NCI-H748 (cell line): ENCODE measurements at regions not wholly inside any gene's neighbourhood (a gene's known extent, or its start where the extent isn't known, plus 50 kb on each side); places are given as distances from the start of the nearest gene placed in this dataset.

Experiments used
- DNase-seq: peaks from one replicate; lab custom pipeline; 2025; ENCODE audit not compliant: unreplicated experiment; lab: John Stamatoyannopoulos, UW

DNA sequence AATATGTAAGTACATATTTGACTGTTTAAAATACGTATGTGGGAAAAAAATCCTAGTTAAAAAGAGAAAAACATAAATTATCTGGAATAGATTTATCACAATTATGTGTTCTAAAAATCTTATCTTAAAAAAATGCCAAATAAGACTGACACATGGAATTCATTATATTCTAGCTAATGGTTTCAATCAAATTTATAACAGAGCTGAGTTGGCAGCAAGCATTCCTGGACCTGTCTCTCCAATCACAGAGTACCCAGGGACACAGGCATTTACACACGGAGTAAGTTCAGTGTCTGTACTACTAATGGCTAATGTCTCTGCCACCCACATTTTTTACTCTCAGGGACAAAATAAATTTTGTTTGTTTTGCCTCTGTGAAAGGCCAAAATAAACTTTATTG is 122.3 kb downstream of the RPS12 start:
- DNase-seq = no peak

DNA sequence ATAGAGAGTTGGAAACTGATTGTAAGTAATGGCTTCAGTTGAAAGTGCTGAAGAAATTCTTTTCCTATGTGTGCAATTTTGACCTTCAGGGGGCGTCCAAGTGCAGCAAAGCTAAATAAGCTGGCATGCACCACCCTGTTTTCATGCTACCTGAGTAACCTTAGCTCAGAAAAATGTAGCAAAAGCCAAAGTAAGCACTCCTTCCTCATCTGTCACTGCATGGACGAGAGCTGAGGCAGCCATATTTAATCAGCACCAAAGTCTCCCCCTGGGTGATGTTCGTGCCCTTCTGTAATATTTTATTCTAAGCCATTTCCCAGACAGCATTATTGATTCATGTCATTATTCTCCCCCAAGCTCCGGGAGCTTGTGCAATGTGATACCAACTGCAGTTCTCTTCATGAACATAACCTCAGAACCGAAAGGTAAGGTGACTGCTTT is 123.1 kb downstream of the RPS12 start:
- peak; percentile 85 for DNase-seq

DNA sequence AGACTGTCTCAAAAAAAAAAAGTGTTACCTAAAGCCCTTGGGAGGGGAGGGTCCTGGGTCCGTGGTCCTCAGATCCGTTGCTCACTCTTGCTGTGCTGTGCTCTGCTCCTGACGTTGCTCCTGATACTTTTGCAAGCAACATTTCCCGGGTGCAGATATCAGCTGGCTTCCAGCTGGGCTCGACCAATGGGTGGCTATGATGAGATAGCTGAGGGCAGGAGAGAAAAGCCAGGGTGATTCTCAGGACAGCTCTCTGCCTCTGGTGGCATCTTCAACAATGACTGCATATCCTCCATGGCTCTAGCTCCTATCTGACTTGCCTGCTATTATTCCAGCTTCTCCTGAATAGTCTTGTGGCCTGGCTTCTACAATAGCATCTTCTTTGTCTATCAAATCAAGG is 134.5 kb downstream of the RPS12 start:
- no peak for DNase-seq

DNA sequence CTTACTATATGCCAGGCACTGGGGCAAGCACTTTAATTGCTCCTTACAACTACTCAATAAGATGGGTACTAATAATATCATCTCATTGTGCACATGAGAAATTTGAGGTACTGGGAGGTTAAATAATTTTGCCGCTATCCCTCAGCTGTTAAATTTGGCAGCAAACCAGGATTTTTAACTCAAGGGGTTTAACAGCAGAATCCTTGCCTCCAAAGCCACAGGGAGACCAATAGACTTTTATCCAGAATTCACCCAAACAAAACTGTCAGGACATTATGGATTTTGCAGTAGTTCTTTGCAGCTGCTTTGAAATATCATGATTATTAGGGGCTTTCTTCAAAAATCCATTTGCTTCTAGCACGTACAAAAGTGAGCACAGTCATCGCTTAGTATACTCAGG is 136.2 kb downstream of the RPS12 start:
- no peak for DNase-seq

DNA sequence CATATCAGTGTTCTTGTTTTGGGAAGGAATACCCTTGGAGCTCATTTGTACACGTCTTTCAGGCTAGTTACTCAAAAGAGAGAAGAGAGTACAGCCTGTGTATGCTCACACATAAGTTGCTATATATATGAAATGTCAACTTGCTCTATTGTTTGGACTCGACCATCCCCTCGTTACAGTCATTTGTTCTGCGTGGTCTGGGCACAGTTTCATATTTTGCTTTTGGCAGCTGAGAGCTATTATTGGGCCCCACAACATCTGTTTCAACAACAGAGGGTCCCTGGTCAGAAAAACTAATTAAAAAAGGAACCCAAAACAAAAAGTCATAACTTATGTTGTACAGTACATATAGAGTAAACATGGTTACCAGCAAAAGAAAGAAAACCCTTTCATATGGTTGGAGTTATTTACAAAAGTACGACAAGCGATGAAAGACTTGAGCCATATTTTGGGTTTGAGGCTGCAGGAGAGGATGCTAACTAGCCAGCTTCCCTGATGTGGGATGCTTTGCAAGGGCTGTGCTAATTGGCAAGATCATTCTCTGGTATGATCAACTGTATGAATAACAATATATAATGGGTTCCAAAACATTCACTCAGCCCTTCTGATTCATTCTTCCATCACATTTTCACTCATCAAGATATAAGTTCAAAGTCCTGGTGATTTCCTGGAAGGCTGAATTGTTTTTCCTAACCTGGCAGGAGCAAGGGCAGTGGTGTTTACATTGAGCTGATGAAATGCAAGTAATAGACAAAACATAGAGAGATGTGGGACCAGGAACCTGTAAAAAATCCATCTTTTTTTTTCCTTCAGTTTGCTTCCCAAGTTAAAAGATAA is 137.9 kb downstream of the RPS12 start:
- DNase-seq = no peak

DNA sequence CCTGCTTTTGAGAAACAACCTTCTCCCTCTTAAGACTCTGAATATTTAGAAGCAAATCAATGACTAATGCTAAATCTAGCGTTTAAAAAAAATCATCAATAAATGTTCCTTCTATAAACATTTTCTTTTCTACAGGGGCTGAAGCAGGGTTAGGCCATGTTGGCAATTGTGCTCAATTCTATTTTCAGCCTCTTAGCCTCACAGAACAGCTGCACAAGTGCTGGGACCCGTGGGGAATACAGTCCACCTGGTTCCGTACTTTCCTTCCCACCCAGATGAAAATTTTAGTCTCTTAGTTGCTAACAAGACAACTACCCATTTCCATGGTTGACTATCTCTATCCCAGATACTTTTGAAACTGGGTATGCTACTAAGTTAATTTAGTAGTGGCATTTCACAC is 138.6 kb downstream of the RPS12 start:
- DNase-seq = no peak

DNA sequence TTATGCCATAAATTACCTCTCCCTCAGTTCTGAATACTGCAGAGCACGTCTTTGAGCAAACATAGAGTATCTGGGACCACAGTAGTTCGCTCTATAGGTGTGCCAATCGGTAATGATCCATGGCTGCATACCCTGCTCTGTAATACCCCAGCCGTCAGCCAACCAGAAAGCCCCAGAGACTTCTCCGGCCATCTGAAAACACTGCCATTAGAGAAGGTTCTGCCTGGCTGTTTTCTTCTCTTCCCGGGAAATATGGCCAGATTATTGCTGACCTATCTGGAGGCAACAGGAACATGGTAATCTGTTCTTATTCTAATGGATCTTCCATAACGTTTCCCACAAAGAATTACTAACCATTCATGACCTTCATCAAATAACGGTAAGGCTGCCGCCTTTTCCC is 139.9 kb downstream of the RPS12 start:
- DNase-seq = no peak

DNA sequence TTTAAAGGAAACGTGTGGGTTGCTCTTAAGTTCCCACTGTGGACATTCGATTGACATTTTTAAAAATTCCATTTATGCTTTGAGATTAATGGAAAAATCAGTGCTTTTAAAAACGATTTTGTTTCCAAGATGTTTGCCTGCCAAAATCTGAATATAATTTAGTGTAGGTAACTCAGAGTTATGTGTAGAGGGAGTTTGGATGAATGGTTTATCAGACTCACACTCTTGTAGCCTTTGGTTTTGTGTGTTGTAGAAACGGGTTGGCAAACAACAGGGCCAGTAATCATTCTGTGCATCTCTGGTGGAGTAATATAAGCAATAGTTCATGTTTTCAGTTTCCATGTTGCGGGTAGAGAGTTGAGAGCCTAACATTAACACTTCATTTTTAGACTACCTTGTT is 140.6 kb downstream of the RPS12 start:
- DNase-seq = no peak

DNA sequence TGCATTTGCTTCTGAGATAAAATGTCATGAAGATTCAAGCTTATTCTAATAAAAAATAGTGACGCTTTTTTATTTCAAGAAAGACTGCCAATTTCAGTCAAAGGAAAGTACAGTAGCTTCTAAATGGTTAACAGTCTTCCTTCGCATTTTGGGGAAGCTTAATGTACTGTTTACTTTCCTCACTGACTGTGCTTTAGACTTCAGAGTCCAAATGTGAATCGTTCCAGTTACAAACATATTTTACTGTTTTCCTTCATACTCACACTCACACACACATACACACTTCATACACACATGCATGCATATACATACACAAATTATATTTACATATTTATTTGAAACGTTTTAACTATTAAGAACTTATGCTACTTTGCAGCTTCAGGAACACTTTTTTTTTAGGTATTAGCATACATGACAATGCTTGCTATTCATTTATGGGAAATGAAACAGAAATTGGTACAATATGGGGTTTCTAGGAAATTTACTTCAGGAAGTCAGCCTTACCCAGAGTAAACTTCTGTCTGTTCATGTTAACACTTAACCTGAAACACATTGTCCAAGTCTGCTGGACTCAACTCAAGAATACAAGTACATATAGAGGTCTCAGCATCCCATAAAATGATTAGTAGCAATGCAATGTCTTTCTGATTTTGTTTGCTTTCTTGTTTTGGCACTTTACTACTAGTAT is 145.4 kb downstream of the RPS12 start:
- no peak for DNase-seq

DNA sequence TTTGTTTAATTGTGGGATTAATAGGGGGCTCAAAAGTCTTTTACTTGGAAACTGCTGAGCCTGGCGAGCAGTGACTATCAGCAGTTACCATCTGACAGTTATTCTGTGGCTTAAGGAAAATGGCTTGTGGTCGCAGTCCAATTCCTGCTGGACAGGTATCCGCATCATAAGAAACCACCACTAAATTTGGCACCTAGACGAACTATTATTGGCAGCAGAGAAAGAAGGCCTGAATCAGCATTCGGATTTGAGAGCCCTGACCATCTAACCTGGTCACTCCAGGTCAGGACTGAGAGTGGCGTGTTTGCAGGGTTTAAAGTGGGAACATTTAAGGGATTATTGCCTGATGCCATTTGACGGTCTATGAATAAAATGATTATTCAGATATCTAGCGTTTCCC is 146.4 kb downstream of the RPS12 start:
- no peak for DNase-seq

DNA sequence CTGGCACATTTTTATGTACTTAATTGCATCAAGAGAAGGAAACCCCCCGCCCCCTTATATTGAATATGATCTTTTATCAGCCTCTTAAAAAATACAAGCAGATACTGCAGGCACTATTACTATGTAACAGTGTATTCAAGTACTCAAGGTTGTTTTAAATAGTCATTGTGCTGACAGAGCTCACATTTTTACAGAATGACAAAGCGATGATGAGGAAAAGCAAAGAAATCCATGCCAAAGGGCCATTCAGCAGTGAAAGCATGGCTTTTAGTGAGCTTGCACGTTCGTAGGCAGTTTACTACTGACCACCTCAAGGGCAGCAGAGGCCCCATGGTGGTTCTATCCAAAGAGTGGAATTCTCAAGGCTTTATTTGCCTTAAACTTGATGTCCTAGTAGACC is 146.8 kb downstream of the RPS12 start:
- DNase-seq = no peak

DNA sequence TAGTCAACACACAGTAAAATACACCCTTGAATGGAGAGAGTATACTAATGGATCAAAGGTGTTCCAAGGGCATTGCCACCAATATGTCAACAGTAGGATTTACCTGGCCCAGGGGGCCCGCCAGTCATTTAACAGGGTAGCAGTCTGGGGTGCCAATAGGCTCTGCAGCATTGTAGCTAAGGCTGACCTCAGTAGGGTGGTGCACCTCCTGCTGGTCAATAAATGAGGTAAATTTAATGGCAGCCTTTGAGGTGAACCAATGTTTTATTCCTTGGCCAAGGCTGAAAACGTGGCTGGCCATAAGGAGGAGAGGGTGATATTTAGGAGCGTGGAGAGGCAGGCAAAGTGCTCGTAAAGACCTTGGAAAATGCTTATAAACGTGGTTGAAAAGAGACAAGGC is 147.2 kb downstream of the RPS12 start:
- DNase-seq = peak; percentile 11

DNA sequence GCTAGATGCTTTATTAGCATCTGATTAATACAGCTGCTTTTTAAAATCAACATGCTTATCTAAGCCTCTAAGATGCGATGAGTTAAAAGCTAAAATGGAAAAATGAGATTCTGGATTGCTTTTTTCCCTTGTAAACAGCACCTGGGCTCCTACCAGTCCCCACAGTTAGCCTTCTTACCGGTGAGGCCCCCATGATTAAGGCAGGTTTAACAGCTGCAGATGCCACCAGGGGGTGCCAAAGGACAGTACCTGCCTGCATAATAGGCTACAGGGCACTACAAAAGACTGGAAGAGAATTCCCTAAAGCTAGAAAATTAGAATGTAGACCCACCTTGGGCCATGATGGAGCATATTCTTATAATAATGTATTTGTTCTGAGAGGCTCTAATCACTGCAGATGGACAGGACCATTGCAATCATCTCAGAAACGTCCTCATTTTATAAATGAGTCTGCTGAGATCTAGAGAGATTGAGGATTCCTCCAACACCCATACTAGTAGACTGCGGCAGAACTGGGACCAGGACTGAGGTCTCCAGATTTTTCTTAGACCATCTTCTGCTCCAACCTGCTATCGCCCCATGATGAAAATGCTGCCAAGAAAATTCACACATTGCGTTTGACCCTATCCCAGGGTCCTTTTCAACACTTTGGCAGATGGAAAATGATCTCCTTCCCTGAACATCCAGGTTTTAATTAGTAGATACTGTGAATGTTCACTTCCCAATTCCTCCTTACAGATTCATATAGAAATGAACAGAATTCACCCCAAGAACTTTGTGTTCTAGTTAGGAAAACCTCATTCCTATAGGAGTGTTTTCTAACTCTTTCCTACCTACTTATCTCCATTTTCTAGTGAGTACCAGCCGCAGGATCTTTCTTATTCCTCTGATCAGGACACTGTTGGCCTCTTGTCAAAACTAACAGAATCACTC is 148.8 kb downstream of the RPS12 start:
- DNase-seq = peak; percentile 80

DNA sequence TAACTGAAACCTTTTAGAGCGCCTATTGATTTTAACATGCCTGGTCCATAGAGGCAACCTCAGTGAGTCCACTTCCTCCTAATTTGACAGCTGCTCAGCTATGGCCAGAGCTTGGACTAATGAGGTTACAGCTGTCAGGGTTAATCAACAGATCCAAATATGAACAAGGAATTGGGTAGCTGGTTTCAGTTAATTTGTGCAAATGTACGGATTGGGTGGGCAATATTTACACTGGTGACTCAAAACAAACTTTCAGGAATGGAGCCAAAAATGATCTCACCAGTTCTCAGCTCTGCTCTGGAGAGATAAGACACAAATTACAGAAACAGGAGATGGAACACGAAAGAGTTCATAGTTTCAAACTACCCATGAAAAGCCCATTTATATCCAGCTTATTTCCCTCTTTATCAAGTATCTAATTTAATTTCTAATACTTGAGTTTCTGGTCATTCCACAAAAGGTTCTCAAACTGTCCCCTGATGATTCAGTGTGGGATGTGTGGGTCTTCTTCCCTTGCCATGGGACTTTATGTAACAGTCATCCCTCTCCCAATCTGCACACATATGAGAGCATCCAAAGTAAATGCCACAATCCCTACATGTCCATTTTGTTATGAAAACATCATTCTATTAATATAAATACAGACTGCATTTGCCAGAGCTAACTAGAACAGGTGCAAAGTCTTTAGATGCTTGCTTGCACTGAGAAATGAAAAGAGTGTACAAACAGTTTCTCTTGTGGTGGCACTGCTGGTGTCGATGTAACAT is 149.9 kb downstream of the RPS12 start:
- peak; percentile 92 for DNase-seq

DNA sequence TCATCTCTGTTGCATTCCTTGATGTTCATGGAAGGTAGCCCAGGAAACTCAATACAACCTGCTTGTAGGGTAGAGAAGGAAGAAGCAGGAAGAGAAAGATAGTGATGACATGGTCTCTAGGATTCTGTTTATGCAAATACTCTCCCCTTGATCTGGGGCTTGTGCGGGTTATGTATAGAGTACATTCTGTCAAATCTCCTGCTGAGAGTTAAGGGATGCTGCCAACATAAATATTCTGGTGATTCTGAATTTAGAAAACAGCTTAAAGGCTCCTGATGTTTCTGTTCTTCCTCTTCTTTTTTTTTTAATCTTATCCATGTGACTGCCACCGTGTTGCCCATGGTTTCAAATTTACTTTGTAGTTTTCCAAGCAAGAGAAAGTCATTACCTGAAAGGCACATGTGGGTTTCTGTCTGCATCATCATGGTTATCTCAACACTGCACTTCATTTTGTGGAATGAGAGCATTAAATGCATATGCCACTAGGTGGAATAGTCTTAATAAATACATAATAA is 150.6 kb downstream of the RPS12 start:
- peak; percentile 65 for DNase-seq

DNA sequence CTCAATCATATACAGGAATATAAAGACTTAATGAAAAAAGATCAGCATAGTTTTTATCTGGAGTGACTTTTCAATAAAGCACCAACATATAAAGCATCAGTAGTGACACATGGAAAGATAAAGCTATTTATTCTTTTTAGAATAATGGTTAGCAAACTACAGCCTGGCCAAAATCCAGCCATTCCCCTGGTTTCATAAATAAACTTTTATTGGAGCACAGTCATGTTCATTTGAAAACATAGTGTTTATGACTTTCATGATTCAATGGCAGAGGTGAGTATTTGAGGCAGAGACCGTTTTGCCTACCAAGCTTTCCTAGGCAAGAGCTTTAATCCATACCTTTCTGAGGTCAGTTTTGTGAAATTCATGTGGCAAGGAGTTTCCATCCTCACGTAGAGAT is 153.5 kb downstream of the RPS12 start:
- no peak for DNase-seq

DNA sequence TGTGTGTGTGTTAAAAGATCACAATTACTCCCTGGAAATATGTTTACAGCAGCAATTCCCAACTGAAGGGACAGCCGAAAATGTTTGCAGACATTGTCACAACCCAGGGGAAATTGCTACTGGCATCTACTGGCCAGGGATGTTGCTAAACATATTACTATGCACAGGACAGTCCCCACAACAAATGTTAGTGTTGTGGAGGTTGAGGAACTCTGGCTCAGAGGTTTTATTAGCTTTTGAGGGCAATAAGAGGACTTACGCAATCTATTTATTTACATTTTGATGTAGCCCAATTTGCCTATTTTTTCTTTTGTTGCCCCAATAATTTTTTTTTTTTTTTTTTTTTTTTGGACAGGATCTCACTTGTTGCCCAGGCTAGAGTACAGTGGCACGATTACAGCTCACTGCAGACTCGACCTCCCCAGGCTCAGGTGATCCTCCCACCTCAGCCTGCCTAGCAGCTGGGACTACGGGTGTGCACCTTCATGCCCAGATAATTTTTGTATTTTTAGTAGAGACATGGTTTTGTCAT is 154.1 kb downstream of the RPS12 start:
- no peak for DNase-seq

DNA sequence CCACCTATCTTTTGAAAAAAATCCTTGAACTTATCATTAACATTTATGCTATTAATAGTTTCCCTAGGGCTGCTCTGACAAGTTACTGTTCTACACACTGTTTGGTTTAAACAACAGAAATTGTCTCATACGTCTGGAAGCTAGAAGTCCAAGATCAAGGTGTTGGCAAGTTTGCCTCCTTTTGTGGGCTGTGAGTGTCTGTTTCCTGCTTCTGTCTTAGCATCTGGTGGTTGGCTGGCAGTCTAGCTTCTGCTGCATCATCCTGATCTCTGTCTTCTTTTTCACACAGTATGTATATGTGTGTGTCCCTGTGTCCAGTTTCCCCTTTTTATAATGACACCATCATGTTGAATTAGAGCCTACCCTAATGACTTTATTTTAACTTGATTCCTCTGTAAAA is 154.8 kb downstream of the RPS12 start:
- no peak for DNase-seq

DNA sequence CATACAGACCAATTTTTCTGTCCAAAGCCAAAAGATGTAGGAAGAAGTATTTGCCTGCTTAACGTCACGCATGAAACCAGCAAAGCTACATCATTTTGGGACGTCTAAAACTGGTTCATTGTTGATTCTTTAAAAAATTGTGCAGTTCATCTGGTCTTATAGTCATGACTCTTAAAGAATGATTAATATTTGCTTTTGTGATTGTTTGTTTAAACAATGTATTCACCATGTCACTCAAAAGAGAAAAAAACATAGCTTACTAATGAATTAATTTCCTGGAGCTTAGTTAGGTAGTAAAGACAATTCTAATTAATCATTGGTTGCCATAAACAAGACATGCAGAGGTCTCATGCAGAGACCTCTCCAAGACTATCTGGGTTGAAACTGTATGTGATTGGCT is 157.3 kb downstream of the RPS12 start:
- peak; percentile 34 for DNase-seq

DNA sequence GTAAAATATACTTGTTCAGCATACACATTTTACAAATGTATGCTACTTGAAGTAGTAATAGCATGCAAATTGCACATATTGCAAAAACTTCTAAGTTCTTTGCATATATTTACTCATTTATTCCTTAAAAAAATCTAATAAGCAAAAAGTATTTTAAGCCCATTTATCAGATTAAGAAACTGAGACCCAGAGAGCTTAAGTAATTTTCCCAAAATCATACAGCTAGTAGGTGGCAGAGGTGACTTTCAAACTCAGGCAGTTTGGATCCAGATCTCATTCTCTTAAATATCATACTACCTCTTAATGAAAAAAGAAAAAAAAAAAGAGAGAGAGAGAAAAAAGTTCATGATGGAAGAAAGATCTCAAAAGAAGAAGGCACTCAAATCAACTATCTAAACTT is 157.9 kb downstream of the RPS12 start:
- no peak for DNase-seq
